IMR-90 (cell line): ENCODE measurements at regions not wholly inside any gene's neighbourhood (a gene's known extent, or its start where the extent isn't known, plus 50 kb on each side); places are given as distances from the start of the nearest gene placed in this dataset.

ENCODE experiments used
- ATAC-seq: fragments of 200-7000 bp; cut with Tn5 transposase; 2 replicates; pipeline ENCODE4 v1.9.1; 2020; ENCODE audit warnings: low read depth, mild to moderate bottlenecking, moderate library complexity
- BruUV-seq: library from RNA; stranded (reverse); fragments of 400-500 nt; replicated peaks from 2 replicates; lab custom pipeline; 2021; lab: Mats Ljungman, UMichigan
- CTCF ChIA-PET: fragments of 300-600 bp; formaldehyde crosslinking; extraction: SDS; loops from one replicate; lab custom pipeline; 2021; ENCODE audit warnings: antibody characterized with exemption; lab: Yijun Ruan, JAX
- POLR2A ChIA-PET: fragments of 300-600 bp; sonication (Branson Sonifier 250); formaldehyde crosslinking; loops from one replicate; lab custom pipeline; 2022; ENCODE audit warnings: antibody characterized with exemption; ENCODE audit not compliant: unreplicated experiment; lab: Charles Lee
- DNase-seq: peaks from one replicate; pipeline ENCODE4 v3.0.0; 2013
- H2AFZ ChIP-seq: replicated peaks from 2 replicates; pipeline ENCODE3; 2013; ENCODE audit warnings: low read length, mild to moderate bottlenecking; ENCODE audit not compliant: poor library complexity
- H2AK5ac ChIP-seq: 2 replicates; pipeline ENCODE4 v1.6.1; 2013; ENCODE audit warnings: low read depth, low read length, inconsistent platforms
- H2AK9ac ChIP-seq: replicated peaks from 2 replicates; pipeline ENCODE3; 2013; ENCODE audit warnings: mild to moderate bottlenecking, low read depth, low read length, moderate library complexity; ENCODE audit not compliant: poor library complexity
- H2BK120ac ChIP-seq: 2 replicates; pipeline ENCODE4 v1.6.1; 2013; ENCODE audit warnings: low read depth, low read length, inconsistent platforms
- H2BK15ac ChIP-seq: 3 replicates; pipeline ENCODE4 v1.6.1; 2013; ENCODE audit warnings: low read depth, low read length, inconsistent platforms
- H2BK20ac ChIP-seq: 2 replicates; pipeline ENCODE4 v1.6.1; 2013; ENCODE audit warnings: low read depth, mild to moderate bottlenecking, inconsistent platforms, low read length, moderate library complexity
- H2BK5ac ChIP-seq: 2 replicates; pipeline ENCODE4 v1.6.1; 2013; ENCODE audit warnings: mild to moderate bottlenecking, low read depth, low read length, inconsistent platforms; ENCODE audit not compliant: poor library complexity, severe bottlenecking
- H3K14ac ChIP-seq: replicated peaks from 2 replicates; pipeline ENCODE4 v1.6.1; 2013; ENCODE audit warnings: low read depth, low read length, inconsistent platforms
- H3K18ac ChIP-seq: 2 replicates; pipeline ENCODE4 v1.6.1; 2013; ENCODE audit warnings: low read depth, low read length, control low read depth
- H3K23ac ChIP-seq: 2 replicates; pipeline ENCODE4 v1.6.1; 2013; ENCODE audit warnings: low read depth, low read length, inconsistent platforms
- H3K27ac ChIP-seq: 2 replicates; pipeline ENCODE4 v1.5.1; 2013; ENCODE audit warnings: mild to moderate bottlenecking, control low read depth, low read length; ENCODE audit not compliant: insufficient read depth
- H3K27me3 ChIP-seq: 2 replicates; pipeline ENCODE4 v1.6.1; 2013; ENCODE audit warnings: low read length; ENCODE audit not compliant: control insufficient read depth, insufficient read depth
- H3K36me3 ChIP-seq: 2 replicates; pipeline ENCODE4 v1.6.1; 2013; ENCODE audit warnings: low read length, mixed read lengths; ENCODE audit not compliant: control insufficient read depth, insufficient read depth
- H3K4ac ChIP-seq: 2 replicates; pipeline ENCODE4 v1.6.1; 2013; ENCODE audit warnings: low read depth, low read length, inconsistent platforms
- H3K4me1 ChIP-seq: 2 replicates; pipeline ENCODE4 v1.6.1; 2013; ENCODE audit warnings: low read length, mixed read lengths; ENCODE audit not compliant: control insufficient read depth, insufficient read depth
- H3K4me2 ChIP-seq: 2 replicates; pipeline ENCODE4 v1.6.1; 2013; ENCODE audit warnings: low read depth, mild to moderate bottlenecking, control low read depth, low read length, moderate library complexity
- H3K4me3 ChIP-seq: 2 replicates; pipeline ENCODE4 v1.5.1; 2013; ENCODE audit warnings: low read depth, mild to moderate bottlenecking, control low read depth, low read length, moderate library complexity; ENCODE audit not compliant: insufficient read depth
- H3K56ac ChIP-seq: 2 replicates; pipeline ENCODE4 v1.6.1; 2013; ENCODE audit warnings: low read length, inconsistent platforms; ENCODE audit not compliant: insufficient read depth; ENCODE audit errors: extremely low read depth
- H3K79me1 ChIP-seq, 2 experiments: 2 replicates each; pipeline ENCODE4 v1.6.1; 2013; ENCODE audit warnings: low read length in 2 of 2, inconsistent platforms in 1 of 2, low read depth in 1 of 2
- H3K9ac ChIP-seq: 2 replicates; pipeline ENCODE4 v1.6.1; 2013; ENCODE audit warnings: low read depth, low read length, control low read depth
- H3K9me1 ChIP-seq: 2 replicates; pipeline ENCODE4 v1.6.1; 2013; ENCODE audit warnings: low read length, inconsistent platforms; ENCODE audit not compliant: insufficient read depth
- H3K9me3 ChIP-seq: 2 replicates; pipeline ENCODE4 v1.6.1; 2013; ENCODE audit warnings: low read length; ENCODE audit not compliant: control insufficient read depth, insufficient read depth
- H4K20me1 ChIP-seq: 2 replicates; pipeline ENCODE4 v1.6.1; 2013; ENCODE audit warnings: low read length, inconsistent platforms; ENCODE audit not compliant: insufficient read depth
- H4K5ac ChIP-seq: 2 replicates; pipeline ENCODE4 v1.6.1; 2013; ENCODE audit warnings: mild to moderate bottlenecking, low read depth, low read length, control low read depth
- H4K8ac ChIP-seq, 2 experiments: 2 replicates each; pipeline ENCODE4 v1.6.1; 2013; ENCODE audit warnings: low read depth in 2 of 2, low read length in 2 of 2, control low read depth in 1 of 2, inconsistent platforms in 1 of 2
- H4K91ac ChIP-seq: 2 replicates; pipeline ENCODE4 v1.6.1; 2013; ENCODE audit warnings: low read depth, low read length, inconsistent platforms; ENCODE audit not compliant: insufficient read depth
- BHLHE40 ChIP-seq: fragments of 150-350 bp; IDR thresholded peaks from 2 replicates; pipeline ENCODE4 v1.6.1; 2016; ENCODE audit warnings: mild to moderate bottlenecking, low read depth, low read length
- CEBPB ChIP-seq: IDR thresholded peaks from 2 replicates; pipeline ENCODE4 v1.6.1; 2012; ENCODE audit warnings: low read depth, low read length, improper control_type of control experiment
- CHD1 ChIP-seq: IDR thresholded peaks from 2 replicates; pipeline ENCODE4 v1.6.1; 2012; ENCODE audit warnings: low read depth, low read length, improper control_type of control experiment
- FOS ChIP-seq: fragments of 150-350 bp; IDR thresholded peaks from 2 replicates; pipeline ENCODE4 v1.6.1; 2016; ENCODE audit warnings: low read depth, low read length
- MAFK ChIP-seq: IDR thresholded peaks from 2 replicates; pipeline ENCODE4 v1.6.1; 2012; ENCODE audit warnings: low read depth, low read length, improper control_type of control experiment
- MAZ ChIP-seq: IDR thresholded peaks from 2 replicates; pipeline ENCODE4 v1.6.1; 2012; ENCODE audit warnings: low read depth, mild to moderate bottlenecking, low read length, improper control_type of control experiment, moderate library complexity, borderline replicate concordance
- MXI1 ChIP-seq: IDR thresholded peaks from 2 replicates; pipeline ENCODE4 v1.6.1; 2012; ENCODE audit warnings: low read depth, mild to moderate bottlenecking, low read length, moderate library complexity, borderline replicate concordance
- NFE2L2 ChIP-seq: fragments of 150-350 bp; IDR thresholded peaks from 2 replicates; pipeline ENCODE4 v1.6.1; 2016; ENCODE audit warnings: low read depth, mild to moderate bottlenecking, low read length
- POLR2A ChIP-seq: IDR thresholded peaks from 2 replicates; pipeline ENCODE4 v1.6.1; 2012; ENCODE audit warnings: mild to moderate bottlenecking, low read depth, low read length
- RAD21 ChIP-seq: IDR thresholded peaks from 2 replicates; pipeline ENCODE4 v1.6.1; 2012; ENCODE audit warnings: low read length, improper control_type of control experiment
- RCOR1 ChIP-seq: IDR thresholded peaks from 2 replicates; pipeline ENCODE4 v1.6.1; 2012; ENCODE audit warnings: mild to moderate bottlenecking, low read length, improper control_type of control experiment; ENCODE audit not compliant: insufficient replicate concordance
- RFX5 ChIP-seq: IDR thresholded peaks from 2 replicates; pipeline ENCODE4 v1.8.0; 2012; ENCODE audit warnings: low read depth, mild to moderate bottlenecking, low read length, moderate library complexity
- SMC3 ChIP-seq: fragments of 150-350 bp; IDR thresholded peaks from 2 replicates; pipeline ENCODE4 v1.6.1; 2016; ENCODE audit warnings: low read depth, mild to moderate bottlenecking, antibody characterized with exemption, low read length, moderate library complexity
- WGBS, 2 experiments: methylation state at CpG; one replicate each; pipeline versions ENCODE4 v1.1.5 to v1.1.7; 2013; ENCODE audit warnings: missing lambda C conversion rate in 2 of 2; ENCODE audit not compliant: insufficient read length in 1 of 2; ENCODE audit errors: extremely low coverage in 2 of 2; 5-methylcytosine and 5-hydroxymethylcytosine counted together
- dilution Hi-C: fragments of 300-500 bp; cut with HindIII; formaldehyde crosslinking; loops from one replicate; pipeline ENCODE4 v1.14.3; 2018; ENCODE audit warnings: low sequenced_read_pairs; ENCODE audit not compliant: unreplicated experiment
- in situ Hi-C: fragments of 300-500 bp; cut with MboI; formaldehyde crosslinking; loops from 3 replicates; pipeline ENCODE4 v1.14.3; 2019; ENCODE audit warnings: low sequenced_read_pairs, inconsistent platforms, mixed read lengths
- intact Hi-C: fragments of 100-400 bp; cut with micrococcal nuclease; formaldehyde crosslinking; loops from 2 replicates; pipeline ENCODE4 v1.10.0; 2022
- TF ChIP-seq, protein P1 (sequence below): conservative IDR thresholded peaks from 2 replicates; pipeline ENCODE4 v1.5.1; 2012; ENCODE audit warnings: mild to moderate bottlenecking, low read depth, low read length, improper control_type of control experiment
- TF ChIP-seq, protein P2 (sequence below): fragments of 150-350 bp; IDR thresholded peaks from 2 replicates; pipeline ENCODE4 v1.6.1; 2016; ENCODE audit warnings: low read depth, mild to moderate bottlenecking, low read length, moderate library complexity, borderline replicate concordance
- TF ChIP-seq, protein P3 (sequence below): fragments of 150-350 bp; IDR thresholded peaks from 2 replicates; pipeline ENCODE4 v1.6.1; 2017; ENCODE audit warnings: mild to moderate bottlenecking, antibody characterized with exemption, low read length, low read depth

DNA sequence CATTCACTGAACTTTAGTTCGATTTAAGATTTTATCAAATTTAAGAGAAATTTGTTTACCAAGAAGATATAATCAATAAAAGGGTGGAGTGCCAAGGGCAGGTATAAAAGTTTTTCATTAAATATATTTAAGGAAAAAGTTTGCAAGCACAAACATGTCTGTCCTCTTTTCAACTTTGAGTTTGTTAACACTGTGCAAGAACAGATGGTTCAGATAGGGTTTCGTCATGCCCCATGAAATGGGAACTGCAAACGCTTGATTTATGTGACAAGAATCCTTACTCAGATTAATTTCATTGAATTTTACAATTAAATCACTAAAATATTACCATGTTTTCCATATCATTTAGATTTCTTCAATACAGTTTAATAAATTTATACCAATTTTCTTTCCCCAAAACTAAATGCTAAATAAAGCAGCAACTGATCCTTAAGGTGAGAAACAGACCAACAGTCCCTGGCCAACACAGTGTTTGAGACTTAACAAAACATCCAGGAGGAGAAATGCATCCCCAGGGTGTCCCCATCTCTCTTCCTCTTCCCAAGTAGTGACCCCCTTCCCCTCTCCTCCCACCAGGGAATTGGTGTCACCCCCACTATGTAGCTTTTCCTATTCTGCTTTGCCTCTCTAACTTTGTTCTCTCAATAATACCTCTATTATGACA, 292.9 kb downstream of the LTN1 start:
- Histone ChIP-seq H3K56ac (no peak overlapping the region), H4K91ac (no peak overlapping the region), H2BK120ac (no peak overlapping the region), H3K4me3 (no peak overlapping the region), H3K4me1 (no peaks in the 10 kb centered on the region), H3K27ac (no peak overlapping the region), H2AK9ac (no peak overlapping the region), H3K4ac (no peak overlapping the region), H3K36me3 (no peaks in the 10 kb centered on the region), H3K79me1 (no peaks in the 10 kb centered on the region), H4K8ac (no peak overlapping the region), H3K9ac (no peak overlapping the region), H2BK20ac (no peak overlapping the region), H4K5ac (no peak overlapping the region), H3K4me2 (no peak overlapping the region), H3K14ac (no peak overlapping the region), H4K20me1 (no peaks in the 10 kb centered on the region), H3K23ac (no peak overlapping the region), H2BK5ac (no peak overlapping the region), H3K9me1 (no peaks in the 10 kb centered on the region), H3K27me3 (no peaks in the 10 kb centered on the region), H3K9me3 (no peaks in the 10 kb centered on the region), H3K18ac (no peak overlapping the region), H2AFZ (no peak overlapping the region), H2AK5ac (no peak overlapping the region), H2BK15ac (no peak overlapping the region)
- no TSS peak for BruUV-seq
- no peak for DNase-seq
- CTCF ChIA-PET: interaction anchor here (0.6 kb wide), 1 partner anchor 19 kb away, joined by 3 read pairs; no protein-coding TSS in a partner anchor
- no CpG with 5 or more reads among the region's 3 CpGs for WGBS, 2 experiments
- in situ Hi-C loops (no loop called here), dilution Hi-C loops (no loop called here), intact Hi-C loops (no loop called here)
- POLR2A ChIA-PET: no interaction called here
- no peak for ATAC-seq
- TF ChIP-seq RAD21 (no peak), POLR2A (no peak), RFX5 (no peak), BHLHE40 (no peak), FOS (no peak), MXI1 (no peak), MAFK (no peak), CHD1 (no peak), NFE2L2 (no peak), CEBPB (no peak), RCOR1 (no peak), MAZ (no peak), SMC3 (no peak)
- TF ChIP-seq, protein P1, sequence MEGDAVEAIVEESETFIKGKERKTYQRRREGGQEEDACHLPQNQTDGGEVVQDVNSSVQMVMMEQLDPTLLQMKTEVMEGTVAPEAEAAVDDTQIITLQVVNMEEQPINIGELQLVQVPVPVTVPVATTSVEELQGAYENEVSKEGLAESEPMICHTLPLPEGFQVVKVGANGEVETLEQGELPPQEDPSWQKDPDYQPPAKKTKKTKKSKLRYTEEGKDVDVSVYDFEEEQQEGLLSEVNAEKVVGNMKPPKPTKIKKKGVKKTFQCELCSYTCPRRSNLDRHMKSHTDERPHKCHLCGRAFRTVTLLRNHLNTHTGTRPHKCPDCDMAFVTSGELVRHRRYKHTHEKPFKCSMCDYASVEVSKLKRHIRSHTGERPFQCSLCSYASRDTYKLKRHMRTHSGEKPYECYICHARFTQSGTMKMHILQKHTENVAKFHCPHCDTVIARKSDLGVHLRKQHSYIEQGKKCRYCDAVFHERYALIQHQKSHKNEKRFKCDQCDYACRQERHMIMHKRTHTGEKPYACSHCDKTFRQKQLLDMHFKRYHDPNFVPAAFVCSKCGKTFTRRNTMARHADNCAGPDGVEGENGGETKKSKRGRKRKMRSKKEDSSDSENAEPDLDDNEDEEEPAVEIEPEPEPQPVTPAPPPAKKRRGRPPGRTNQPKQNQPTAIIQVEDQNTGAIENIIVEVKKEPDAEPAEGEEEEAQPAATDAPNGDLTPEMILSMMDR: no peak
- TF ChIP-seq, protein P2, sequence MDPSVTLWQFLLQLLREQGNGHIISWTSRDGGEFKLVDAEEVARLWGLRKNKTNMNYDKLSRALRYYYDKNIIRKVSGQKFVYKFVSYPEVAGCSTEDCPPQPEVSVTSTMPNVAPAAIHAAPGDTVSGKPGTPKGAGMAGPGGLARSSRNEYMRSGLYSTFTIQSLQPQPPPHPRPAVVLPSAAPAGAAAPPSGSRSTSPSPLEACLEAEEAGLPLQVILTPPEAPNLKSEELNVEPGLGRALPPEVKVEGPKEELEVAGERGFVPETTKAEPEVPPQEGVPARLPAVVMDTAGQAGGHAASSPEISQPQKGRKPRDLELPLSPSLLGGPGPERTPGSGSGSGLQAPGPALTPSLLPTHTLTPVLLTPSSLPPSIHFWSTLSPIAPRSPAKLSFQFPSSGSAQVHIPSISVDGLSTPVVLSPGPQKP: no peak
- TF ChIP-seq, protein P3, sequence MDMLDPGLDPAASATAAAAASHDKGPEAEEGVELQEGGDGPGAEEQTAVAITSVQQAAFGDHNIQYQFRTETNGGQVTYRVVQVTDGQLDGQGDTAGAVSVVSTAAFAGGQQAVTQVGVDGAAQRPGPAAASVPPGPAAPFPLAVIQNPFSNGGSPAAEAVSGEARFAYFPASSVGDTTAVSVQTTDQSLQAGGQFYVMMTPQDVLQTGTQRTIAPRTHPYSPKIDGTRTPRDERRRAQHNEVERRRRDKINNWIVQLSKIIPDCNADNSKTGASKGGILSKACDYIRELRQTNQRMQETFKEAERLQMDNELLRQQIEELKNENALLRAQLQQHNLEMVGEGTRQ: no peak
